ENCODE measurements at regions not wholly inside any gene's neighbourhood (a gene's known extent, or its start where the extent isn't known, plus 50 kb on each side); places are given as distances from the start of the nearest gene placed in this dataset.
A peak's percentile ranks its signal among the peaks of the same experiment; 100 is the strongest.
"Not testable (repeated sequence)": the region's sequence is repeated elsewhere in the genome, so short reads cannot be mapped to it uniquely, and the experiment has no call there.

GRCh38 chr2:131686894-131687238 is 159.2 kb downstream of the CCDC74A start:
- H3K9me3 ChIP-seq (ENCODE audit: control insufficient read depth in 2 of 3, low read length in 3 of 3); CTCF ChIA-PET; ATAC-seq; H3K27me3 ChIP-seq (ENCODE audit: control insufficient read depth in 2 of 2, insufficient read depth in 2 of 2, low read length in 2 of 2); H3K4me3 ChIP-seq (ENCODE audit: low read length); POLR2A ChIA-PET; H3K4me3 Mint-ChIP-seq; H3K4me1 ChIP-seq (ENCODE audit: control insufficient read depth in 2 of 2, insufficient read depth in 2 of 2, low read length in 2 of 2); DNase-seq; H3K36me3 ChIP-seq (ENCODE audit: control insufficient read depth in 2 of 3, insufficient read depth in 3 of 3, low read length in 3 of 3); H3K9me3 Mint-ChIP-seq; H3K27ac ChIP-seq (ENCODE audit: low read depth, low read length); H3K27me3 Mint-ChIP-seq: not testable (repeated sequence)
- H3K4me1 Mint-ChIP-seq: peaks cover 9 to 36% (median 18%) of the 10 kb centered on the region in 7 donors
- peaks cover 0 to 47% (median 20%) of the 10 kb centered on the region in 5 donors for H3K36me3 Mint-ChIP-seq
- intact Hi-C loops (cut with micrococcal nuclease): loop anchor here (10.0 kb wide), 2 partner anchors 578 to 1502 kb away; partner anchors contain the start of genes MZT2B (in 1 of the 2) and SMPD4 (in 1 of the 2)
- peak overlapping the region in 1 of 9 donors; percentile 36 for H3K27ac Mint-ChIP-seq

DNA sequence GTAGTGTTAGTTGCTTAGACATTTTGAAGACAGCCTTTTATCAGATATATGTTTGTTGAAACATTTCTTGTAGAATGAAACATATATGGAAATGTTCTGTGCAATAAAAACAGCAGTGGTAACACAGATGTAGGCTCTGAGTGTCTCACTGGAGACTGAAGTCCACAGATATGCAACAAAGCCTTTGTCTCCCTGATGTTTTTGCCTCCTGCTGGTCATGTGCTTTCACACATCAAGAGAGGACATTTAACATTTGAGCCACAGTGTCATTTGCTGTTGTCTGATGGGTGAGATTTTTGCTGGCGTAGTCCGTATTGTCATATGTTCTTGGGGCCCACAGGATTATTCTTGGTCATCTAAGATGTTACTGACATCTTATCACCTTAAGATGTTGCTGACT is 161.4 kb downstream of the CCDC74A start:
- H3K4me1 ChIP-seq (ENCODE audit: control insufficient read depth in 2 of 2, insufficient read depth in 2 of 2, low read length in 2 of 2); H3K27me3 Mint-ChIP-seq; H3K9me3 ChIP-seq (ENCODE audit: control insufficient read depth in 2 of 3, low read length in 3 of 3); H3K27me3 ChIP-seq (ENCODE audit: control insufficient read depth in 2 of 2, insufficient read depth in 2 of 2, low read length in 2 of 2); H3K36me3 ChIP-seq (ENCODE audit: control insufficient read depth in 2 of 3, insufficient read depth in 3 of 3, low read length in 3 of 3); H3K4me3 ChIP-seq (ENCODE audit: low read length); DNase-seq; CTCF ChIA-PET; POLR2A ChIA-PET; H3K27ac Mint-ChIP-seq; H3K4me3 Mint-ChIP-seq; H3K27ac ChIP-seq (ENCODE audit: low read depth, low read length); ATAC-seq: not testable (repeated sequence)
- Mint-ChIP-seq H3K36me3 (peaks cover 0 to 57% (median 21%) of the 10 kb centered on the region in 5 donors), H3K9me3 (peaks cover 0 to 14% (median 0%) of the 10 kb centered on the region in 11 donors), H3K4me1 (peaks cover 4 to 21% (median 13%) of the 10 kb centered on the region in 7 donors)
- intact Hi-C loops (cut with micrococcal nuclease): loop anchor here (10.0 kb wide), 2 partner anchors 576 to 1504 kb away; partner anchors contain the start of genes MZT2B (in 1 of the 2) and SMPD4 (in 1 of the 2)

GRCh38 chr2:131711268-131711667 is 183.6 kb downstream of the CCDC74A start:
- H3K27ac ChIP-seq (ENCODE audit: low read depth, low read length); intact Hi-C loops (cut with micrococcal nuclease); H3K4me1 Mint-ChIP-seq; H3K9me3 ChIP-seq (ENCODE audit: control insufficient read depth in 2 of 3, low read length in 3 of 3); H3K4me3 ChIP-seq (ENCODE audit: low read length); H3K9me3 Mint-ChIP-seq; H3K27ac Mint-ChIP-seq; ATAC-seq; H3K27me3 ChIP-seq (ENCODE audit: control insufficient read depth in 2 of 2, insufficient read depth in 2 of 2, low read length in 2 of 2); H3K27me3 Mint-ChIP-seq; DNase-seq; POLR2A ChIA-PET; CTCF ChIA-PET; H3K4me1 ChIP-seq (ENCODE audit: control insufficient read depth in 2 of 2, insufficient read depth in 2 of 2, low read length in 2 of 2); H3K4me3 Mint-ChIP-seq; H3K36me3 Mint-ChIP-seq; H3K36me3 ChIP-seq (ENCODE audit: control insufficient read depth in 2 of 3, insufficient read depth in 3 of 3, low read length in 3 of 3): not testable (repeated sequence)

DNA sequence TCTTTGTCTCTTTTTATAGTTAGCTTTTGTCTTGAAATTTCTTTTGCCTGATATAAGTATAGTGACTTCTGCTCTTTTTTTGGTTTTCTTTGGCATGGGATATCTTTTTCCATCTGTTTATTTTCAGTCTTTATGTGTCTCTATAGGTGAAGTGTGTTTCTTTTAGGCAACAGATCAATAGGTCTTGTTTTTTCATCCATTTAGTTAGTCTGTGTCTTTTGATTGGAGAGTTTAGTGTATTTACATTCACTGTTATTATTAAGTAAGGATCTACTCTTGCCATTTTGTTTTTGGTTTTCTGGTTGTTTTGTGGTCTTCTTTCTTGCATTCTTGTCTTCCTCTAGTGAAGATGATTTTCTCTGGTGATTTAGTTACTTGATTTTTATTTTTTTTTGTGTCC is 190.2 kb downstream of the CCDC74A start:
- peaks cover 0 to 37% (median 0%) of the 10 kb centered on the region in 5 donors for H3K36me3 Mint-ChIP-seq
- H3K27me3 Mint-ChIP-seq; H3K9me3 Mint-ChIP-seq; H3K9me3 ChIP-seq (ENCODE audit: control insufficient read depth in 2 of 3, low read length in 3 of 3); H3K4me1 Mint-ChIP-seq; H3K4me1 ChIP-seq (ENCODE audit: control insufficient read depth in 2 of 2, insufficient read depth in 2 of 2, low read length in 2 of 2); H3K4me3 Mint-ChIP-seq; H3K27me3 ChIP-seq (ENCODE audit: control insufficient read depth in 2 of 2, insufficient read depth in 2 of 2, low read length in 2 of 2); H3K36me3 ChIP-seq (ENCODE audit: control insufficient read depth in 2 of 3, insufficient read depth in 3 of 3, low read length in 3 of 3); CTCF ChIA-PET; DNase-seq; intact Hi-C loops (cut with micrococcal nuclease); H3K27ac Mint-ChIP-seq; H3K27ac ChIP-seq (ENCODE audit: low read depth, low read length); ATAC-seq; POLR2A ChIA-PET; H3K4me3 ChIP-seq (ENCODE audit: low read length): not testable (repeated sequence)

DNA sequence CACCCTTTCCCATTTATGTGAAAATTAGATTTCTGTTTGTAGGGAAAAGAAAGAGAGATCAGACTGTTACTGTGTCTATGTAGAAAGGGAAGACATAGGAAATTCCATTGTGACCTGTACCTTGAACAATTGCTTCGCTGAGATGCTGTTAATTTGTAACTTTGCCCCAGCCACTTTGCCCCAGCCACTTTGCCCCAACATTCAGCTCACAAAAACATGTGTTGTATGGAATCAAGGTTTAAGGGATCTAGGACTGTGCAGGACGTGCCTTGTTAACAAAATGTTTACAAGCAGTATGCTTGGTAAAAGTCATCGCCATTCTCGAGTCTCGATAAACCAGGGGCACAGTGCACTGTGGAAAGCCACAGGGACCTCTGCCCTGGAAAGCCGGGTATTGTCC is 193.5 kb downstream of the CCDC74A start:
- peaks cover 0 to 41% (median 0%) of the 10 kb centered on the region in 5 donors for H3K36me3 Mint-ChIP-seq
- H3K27ac Mint-ChIP-seq; H3K4me3 Mint-ChIP-seq; H3K27ac ChIP-seq (ENCODE audit: low read depth, low read length); H3K36me3 ChIP-seq (ENCODE audit: control insufficient read depth in 2 of 3, insufficient read depth in 3 of 3, low read length in 3 of 3); H3K9me3 Mint-ChIP-seq; H3K27me3 ChIP-seq (ENCODE audit: control insufficient read depth in 2 of 2, insufficient read depth in 2 of 2, low read length in 2 of 2); POLR2A ChIA-PET; H3K4me1 ChIP-seq (ENCODE audit: control insufficient read depth in 2 of 2, insufficient read depth in 2 of 2, low read length in 2 of 2); ATAC-seq; H3K27me3 Mint-ChIP-seq; CTCF ChIA-PET; DNase-seq; intact Hi-C loops (cut with micrococcal nuclease); H3K4me1 Mint-ChIP-seq; H3K4me3 ChIP-seq (ENCODE audit: low read length); H3K9me3 ChIP-seq (ENCODE audit: control insufficient read depth in 2 of 3, low read length in 3 of 3): not testable (repeated sequence)

DNA sequence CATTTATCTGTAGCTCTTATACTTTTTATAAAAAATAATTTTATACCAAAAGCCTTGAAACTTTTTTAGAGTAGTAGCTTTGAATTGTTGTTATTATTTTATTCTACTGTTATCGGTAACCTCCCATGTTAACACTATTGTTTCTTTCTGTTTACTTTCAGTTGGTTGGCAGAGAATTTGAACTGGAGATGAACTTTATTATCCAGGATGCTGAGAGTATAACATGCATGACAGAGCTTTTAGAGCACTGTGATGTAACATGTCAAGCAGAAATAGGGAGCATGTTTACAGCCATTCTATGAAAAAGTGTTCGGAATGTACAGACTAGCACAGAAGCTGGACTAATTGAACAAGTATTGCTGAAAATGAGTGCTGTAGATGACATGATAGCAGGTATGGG is 194.6 kb downstream of the CCDC74A start:
- H3K4me3 ChIP-seq (ENCODE audit: low read length); H3K9me3 Mint-ChIP-seq; H3K4me1 Mint-ChIP-seq; H3K27ac ChIP-seq (ENCODE audit: low read depth, low read length); H3K27me3 Mint-ChIP-seq; CTCF ChIA-PET; H3K27me3 ChIP-seq (ENCODE audit: control insufficient read depth in 2 of 2, insufficient read depth in 2 of 2, low read length in 2 of 2); H3K9me3 ChIP-seq (ENCODE audit: control insufficient read depth in 2 of 3, low read length in 3 of 3); H3K27ac Mint-ChIP-seq; H3K4me1 ChIP-seq (ENCODE audit: control insufficient read depth in 2 of 2, insufficient read depth in 2 of 2, low read length in 2 of 2); H3K36me3 ChIP-seq (ENCODE audit: control insufficient read depth in 2 of 3, insufficient read depth in 3 of 3, low read length in 3 of 3); ATAC-seq; POLR2A ChIA-PET; DNase-seq; H3K4me3 Mint-ChIP-seq; intact Hi-C loops (cut with micrococcal nuclease): not testable (repeated sequence)
- H3K36me3 Mint-ChIP-seq: peaks cover 0 to 42% (median 0%) of the 10 kb centered on the region in 5 donors

DNA sequence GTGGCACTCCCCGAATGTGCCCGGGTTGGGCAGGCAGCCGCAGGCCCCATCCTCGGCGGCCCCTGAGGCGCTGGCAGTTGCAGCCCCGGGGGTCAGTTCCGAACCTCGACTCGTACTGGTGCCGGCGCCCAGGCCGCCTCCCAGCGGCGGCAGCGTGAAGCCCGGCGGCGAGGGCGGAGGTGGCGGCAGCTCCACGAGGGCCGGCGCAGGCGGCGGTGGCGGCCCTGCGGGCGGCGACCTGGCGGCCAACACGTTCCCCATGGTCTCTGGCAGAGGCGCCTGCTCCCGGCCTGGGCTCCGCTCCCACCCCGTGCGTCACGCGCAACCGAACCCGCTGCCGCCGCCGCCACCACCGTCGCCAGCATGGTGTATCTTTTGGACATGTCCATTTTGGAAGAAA is 196.3 kb downstream of the CCDC74A start:
- CTCF ChIA-PET: no interaction called here

More for the DNA sequence above, 196.3 kb downstream of the CCDC74A start:
- Mint-ChIP-seq H3K27me3 (peaks cover 0 to 5% (median 0%) of the 10 kb centered on the region in 5 donors), H3K4me1 (peaks cover 0 to 1% (median 0%) of the 10 kb centered on the region in 7 donors), H3K4me3 (no peak overlapping the region), H3K36me3 (peaks cover 0 to 29% (median 0%) of the 10 kb centered on the region in 5 donors), H3K9me3 (no peaks in the 10 kb centered on the region), H3K27ac (no peak overlapping the region)
- no peaks in the 10 kb centered on the region for H3K36me3 ChIP-seq (ENCODE audit: control insufficient read depth in 2 of 3, insufficient read depth in 3 of 3, low read length in 3 of 3)
- no peak for ATAC-seq
- no peaks in the 10 kb centered on the region for H3K27me3 ChIP-seq (ENCODE audit: control insufficient read depth in 2 of 2, insufficient read depth in 2 of 2, low read length in 2 of 2)
- no peak overlapping the region for H3K27ac ChIP-seq (ENCODE audit: low read depth, low read length)
- intact Hi-C loops (cut with micrococcal nuclease): no loop called here
- no peak overlapping the region for H3K4me3 ChIP-seq (ENCODE audit: low read length)
- DNase-seq: no peak
- no peaks in the 10 kb centered on the region for H3K9me3 ChIP-seq (ENCODE audit: control insufficient read depth in 2 of 3, low read length in 3 of 3)
- no peaks in the 10 kb centered on the region for H3K4me1 ChIP-seq (ENCODE audit: control insufficient read depth in 2 of 2, insufficient read depth in 2 of 2, low read length in 2 of 2)
- POLR2A ChIA-PET: no interaction called here

Measured in naive thymus-derived CD4-positive, alpha-beta T cell (primary cell).